B cell (primary cell): ENCODE measurements at regions not wholly inside any gene's neighbourhood (a gene's known extent, or its start where the extent isn't known, plus 50 kb on each side); places are given as distances from the start of the nearest gene placed in this dataset.

Source experiments
- ATAC-seq: fragments of 200-7000 bp; cut with Tn5 transposase; one replicate; pipeline ENCODE4 v1.10.0; 2021; ENCODE audit warnings: low read depth, mild to moderate bottlenecking, moderate number of reproducible peaks, moderate library complexity
- CTCF ChIA-PET: fragments of 350-600 bp; sonication (Branson Sonifier 250); formaldehyde crosslinking; loops from one replicate; lab custom pipeline; 2021; ENCODE audit warnings: antibody characterized with exemption, inconsistent platforms; lab: Charles Lee
- POLR2A ChIA-PET: fragments of 350-600 bp; sonication (Branson Sonifier 250); formaldehyde crosslinking; loops from one replicate; lab custom pipeline; 2021; ENCODE audit warnings: antibody characterized with exemption; lab: Charles Lee
- DNase-seq: peaks from one replicate; pipeline ENCODE4 v3.0.0; 2013
- H2AFZ ChIP-seq: 2 replicates; pipeline ENCODE4 v1.6.1; 2012; ENCODE audit warnings: mild to moderate bottlenecking, low read depth, low read length; ENCODE audit not compliant: insufficient read depth, poor library complexity, severe bottlenecking
- H3K27ac ChIP-seq, 2 donors: 1 replicate in 1 of 2; 2 replicates in 1 of 2; pipeline ENCODE4 v1.5.1; 2012 to 2013; ENCODE audit warnings: low read length in 2 of 2, mild to moderate bottlenecking in 2 of 2, moderate library complexity in 1 of 2
- H3K27me3 ChIP-seq, 4 experiments: fragments of 200-600 bp in 1 of 4; sonication (generic) in 1 of 4; replicated peaks in 1 of 4; 1 replicate in 2 of 4; 2 replicates in 2 of 4; pipeline versions ENCODE4 v1.6.1 to v1.7.0; 2013 to 2016; ENCODE audit warnings: low read length in 3 of 4, mild to moderate bottlenecking in 2 of 4, mixed read lengths in 1 of 4, moderate library complexity in 1 of 4; ENCODE audit not compliant: insufficient read depth in 4 of 4, control insufficient read depth in 3 of 4; ENCODE audit errors: control extremely low read depth in 1 of 4
- H3K36me3 ChIP-seq, 2 experiments: replicated peaks in 1 of 2; 1 replicate in 1 of 2; 2 replicates in 1 of 2; pipeline versions ENCODE4 v1.6.1 to v1.7.1; 2013; ENCODE audit warnings: low read length in 1 of 2; ENCODE audit not compliant: insufficient read depth in 2 of 2, control insufficient read depth in 1 of 2; ENCODE audit errors: control extremely low read depth in 1 of 2, extremely low read depth in 1 of 2
- H3K4me1 ChIP-seq, 2 donors: fragments of 200-600 bp in 1 of 2; sonication (generic) in 1 of 2; 1 replicate in 1 of 2; 2 replicates in 1 of 2; pipeline versions ENCODE4 v1.5.1 to v1.6.1; 2013 to 2017; ENCODE audit warnings: low read length in 2 of 2; ENCODE audit not compliant: control insufficient read depth in 2 of 2, insufficient read depth in 2 of 2
- H3K4me2 ChIP-seq: replicated peaks from 2 replicates; pipeline ENCODE3; 2012; ENCODE audit warnings: mild to moderate bottlenecking, low read depth, low read length; ENCODE audit not compliant: poor library complexity, severe bottlenecking
- H3K4me3 ChIP-seq, 5 experiments: fragments of 200-600 bp in 1 of 5; sonication (generic) in 1 of 5; 1 replicate in 3 of 5; 2 replicates in 2 of 5; pipeline versions ENCODE4 v1.5.1 to v1.7.0; 2011 to 2016; ENCODE audit warnings: low read length in 4 of 5, mild to moderate bottlenecking in 4 of 5, low read depth in 2 of 5, control low read depth in 1 of 5, moderate library complexity in 1 of 5; ENCODE audit not compliant: insufficient read depth in 1 of 5; ENCODE audit errors: control extremely low read depth in 1 of 5, extremely low read depth in 1 of 5
- H3K79me2 ChIP-seq: fragments of 200-600 bp; sonication (generic); one replicate; pipeline ENCODE4 v1.6.0; 2016; ENCODE audit warnings: low read length; ENCODE audit not compliant: control insufficient read depth, insufficient read depth
- H3K9ac ChIP-seq: fragments of 200-600 bp; sonication (generic); 2 replicates; pipeline ENCODE4 v1.6.1; 2017; ENCODE audit warnings: mild to moderate bottlenecking, low read length, moderate library complexity
- H3K9me3 ChIP-seq, 3 donors: one replicate each; pipeline versions ENCODE4 v1.6.1 to v1.7.1; 2013; ENCODE audit warnings: low read length in 2 of 3; ENCODE audit not compliant: control insufficient read depth in 2 of 3, insufficient read depth in 1 of 3; ENCODE audit errors: control extremely low read depth in 1 of 3
- H4K20me1 ChIP-seq: 2 replicates; pipeline ENCODE4 v1.6.0; 2012; ENCODE audit warnings: mild to moderate bottlenecking, low read length; ENCODE audit not compliant: insufficient read depth, control insufficient read depth, poor library complexity, severe bottlenecking
- H3K27ac Mint-ChIP-seq: one replicate; pipeline ENCODE4 v1.8.0; 2021; ENCODE audit warnings: mixed read lengths
- H3K27me3 Mint-ChIP-seq: one replicate; pipeline ENCODE4 v1.8.0; 2021; ENCODE audit warnings: mixed read lengths
- H3K4me1 Mint-ChIP-seq: one replicate; pipeline ENCODE4 v1.8.0; 2021; ENCODE audit warnings: mixed read lengths
- H3K4me3 Mint-ChIP-seq: one replicate; pipeline ENCODE4 v1.8.0; 2021; ENCODE audit warnings: mixed read lengths
- H3K9me3 Mint-ChIP-seq: one replicate; pipeline ENCODE4 v1.8.0; 2022; ENCODE audit warnings: mixed read lengths; ENCODE audit not compliant: insufficient read depth
- CTCF ChIP-seq: fragments of 200-600 bp; IDR thresholded peaks from one replicate; pipeline ENCODE4 v1.8.0; 2022; ENCODE audit warnings: antibody characterized with exemption, mild to moderate bottlenecking
- EZH2 ChIP-seq: IDR thresholded peaks from 2 replicates; pipeline ENCODE4 v1.6.1; 2012; ENCODE audit warnings: borderline replicate concordance, low read depth, mild to moderate bottlenecking, moderate library complexity, low read length; ENCODE audit not compliant: insufficient read depth, poor library complexity, severe bottlenecking
- WGBS: methylation state at CpG from one replicate; pipeline ENCODE4 v1.1.5; 2013; ENCODE audit warnings: missing lambda C conversion rate; ENCODE audit not compliant: insufficient coverage; 5-methylcytosine and 5-hydroxymethylcytosine counted together
- intact Hi-C: fragments of 100-400 bp; cut with micrococcal nuclease; formaldehyde crosslinking; loops from one replicate; pipeline ENCODE4 v1.10.0; 2022

DNA sequence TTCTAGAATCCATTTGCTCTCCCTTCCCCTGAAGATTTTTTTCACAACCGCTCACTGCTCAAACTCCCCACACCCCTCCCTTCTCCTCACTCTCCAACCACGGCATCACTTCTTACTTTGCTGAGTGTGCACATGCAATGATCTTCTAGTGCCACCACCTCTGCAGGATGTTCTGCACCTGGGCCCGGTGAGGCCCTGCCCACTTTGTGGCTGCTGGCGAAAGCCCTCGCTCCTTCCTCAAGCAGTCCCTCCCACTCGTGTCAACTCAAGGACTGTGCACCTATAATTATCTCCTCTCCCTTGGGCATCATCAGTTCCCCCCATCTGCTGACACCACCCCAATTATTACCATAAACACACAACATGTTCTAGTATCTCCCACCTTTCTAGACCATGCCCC is 91.0 kb upstream of the LANCL2 start:
- H3K4me2 ChIP-seq: no peak overlapping the region
- ChIA-PET POLR2A (no interaction called here), CTCF (no interaction called here)
- no peak overlapping the region for H3K9ac ChIP-seq
- no peak for ATAC-seq
- H3K27me3 ChIP-seq: peaks cover 0 to 3% (median 0%) of the 10 kb centered on the region in 4 experiments
- H3K4me3 Mint-ChIP-seq: no peak overlapping the region
- H3K36me3 ChIP-seq: no peaks in the 10 kb centered on the region
- H3K27ac ChIP-seq: no peak overlapping the region
- peaks cover 0 to 3% (median 0%) of the 10 kb centered on the region in 3 donors for H3K9me3 ChIP-seq
- H3K4me1 ChIP-seq: no peaks in the 10 kb centered on the region
- no peaks in the 10 kb centered on the region for H3K79me2 ChIP-seq
- DNase-seq: no peak
- no peak overlapping the region for H3K4me3 ChIP-seq
- peaks cover 9% of the 10 kb centered on the region for H3K27me3 Mint-ChIP-seq
- no peaks in the 10 kb centered on the region for H3K9me3 Mint-ChIP-seq
- no peak for TF ChIP-seq CTCF
- TF ChIP-seq EZH2: no peak
- no peaks in the 10 kb centered on the region for H3K4me1 Mint-ChIP-seq
- intact Hi-C loops: no loop called here
- no peak overlapping the region for H3K27ac Mint-ChIP-seq
- H4K20me1 ChIP-seq: no peaks in the 10 kb centered on the region
- H2AFZ ChIP-seq: no peak overlapping the region
- WGBS: 55% methylated on average over 6 of the region's 6 CpGs

DNA sequence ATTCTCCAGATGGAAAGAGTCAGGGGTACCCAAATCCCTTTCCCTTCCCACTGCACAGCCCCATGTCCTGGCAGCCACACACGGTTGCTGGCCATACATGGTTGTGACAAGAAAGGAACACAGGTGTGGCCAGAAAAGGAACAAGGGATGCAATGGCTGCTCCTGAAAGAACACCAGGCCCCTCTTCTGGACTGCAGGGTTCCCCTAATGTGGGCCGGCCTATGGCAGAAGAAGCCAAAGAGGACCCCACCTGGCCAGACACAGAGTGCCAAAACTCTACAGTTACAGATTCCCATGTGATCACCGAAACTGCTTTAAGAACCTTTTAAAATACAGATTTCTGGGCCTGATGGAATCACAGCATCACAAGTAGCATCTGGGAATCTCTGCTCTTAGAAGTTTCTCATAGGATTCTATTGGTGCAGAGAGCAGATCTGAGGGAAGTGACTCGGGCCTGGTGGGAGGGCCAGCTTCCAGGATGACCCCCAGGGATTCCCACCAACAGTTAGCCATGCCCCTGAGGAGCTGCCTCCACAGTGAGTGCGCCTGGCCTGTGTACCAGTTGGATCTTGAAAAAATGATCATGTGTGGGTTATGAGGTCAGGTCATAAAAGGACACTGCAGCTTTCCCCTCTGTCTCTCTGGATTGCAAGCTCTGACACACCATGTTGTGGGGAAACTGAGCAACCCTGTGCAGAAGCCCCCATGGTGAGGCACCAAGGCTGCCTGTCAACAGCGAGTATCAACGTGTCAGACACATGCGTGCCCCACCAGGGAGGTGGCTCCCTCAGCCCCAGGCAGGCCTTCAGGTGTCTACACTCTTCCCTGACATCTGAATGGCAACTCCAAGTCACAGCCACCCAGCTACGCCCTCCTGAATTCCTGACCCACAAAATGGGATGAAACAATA is 89.6 kb upstream of the LANCL2 start:
- no peak overlapping the region for H3K4me3 ChIP-seq
- H3K9ac ChIP-seq: no peak overlapping the region
- intact Hi-C loops: no loop called here
- TF ChIP-seq CTCF: no peak
- no peak for TF ChIP-seq EZH2
- H4K20me1 ChIP-seq: no peaks in the 10 kb centered on the region
- H3K4me3 Mint-ChIP-seq: no peak overlapping the region
- H3K9me3 ChIP-seq: peaks cover 0 to 3% (median 0%) of the 10 kb centered on the region in 3 donors
- H3K36me3 ChIP-seq: no peaks in the 10 kb centered on the region
- H3K27me3 ChIP-seq: peaks cover 0 to 3% (median 0%) of the 10 kb centered on the region in 4 experiments
- H3K79me2 ChIP-seq: no peaks in the 10 kb centered on the region
- no peaks in the 10 kb centered on the region for H3K9me3 Mint-ChIP-seq
- no peak overlapping the region for H3K27ac Mint-ChIP-seq
- no peaks in the 10 kb centered on the region for H3K4me1 Mint-ChIP-seq
- ChIA-PET CTCF (interaction anchor here (1.2 to 8.1 kb wide), 2 partner anchors 9 to 140 kb away, joined by 4 to 111 read pairs; no protein-coding TSS in a partner anchor), POLR2A (no interaction called here)
- no peak overlapping the region for H2AFZ ChIP-seq
- DNase-seq (no peak), ATAC-seq (no peak)
- WGBS: 81% methylated on average over 7 of the region's 9 CpGs
- peaks cover 13% of the 10 kb centered on the region for H3K27me3 Mint-ChIP-seq
- H3K27ac ChIP-seq: no peak overlapping the region
- no peaks in the 10 kb centered on the region for H3K4me1 ChIP-seq
- no peak overlapping the region for H3K4me2 ChIP-seq
